GM12878 (cell line): ENCODE measurements at regions not wholly inside any gene's neighbourhood (a gene's known extent, or its start where the extent isn't known, plus 50 kb on each side); places are given as distances from the start of the nearest gene placed in this dataset.

Experiments used
- ATAC-seq: fragments of 200-7000 bp; cut with Tn5 transposase; 3 replicates; pipeline ENCODE4 v1.9.1; 2020; ENCODE audit warnings: mild to moderate bottlenecking, moderate library complexity
- BruUV-seq: library from RNA; stranded (reverse); fragments of 400-500 nt; replicated peaks from 2 replicates; lab custom pipeline; 2021; lab: Mats Ljungman, UMichigan
- CTCF ChIA-PET: fragments of 300-600 bp; sonication (Branson Sonifier 250); formaldehyde crosslinking; extraction: SDS; loops from one replicate; lab custom pipeline; 2021; ENCODE audit warnings: inconsistent platforms; lab: Yijun Ruan, JAX
- POLR2A ChIA-PET: fragments of 350-600 bp; formaldehyde crosslinking; extraction: SDS; loops from one replicate; lab custom pipeline; 2021; ENCODE audit warnings: inconsistent platforms; lab: Charles Lee
- RAD21 ChIA-PET: fragments of 300-600 bp; sonication (Branson Sonifier 250); formaldehyde crosslinking; loops from one replicate; lab custom pipeline; 2023; ENCODE audit warnings: antibody characterized with exemption; ENCODE audit not compliant: unreplicated experiment; lab: Charles Lee
- SMC1A ChIA-PET: fragments of 300-600 bp; sonication (Branson Sonifier 250); formaldehyde crosslinking; loops from one replicate; lab custom pipeline; 2023; ENCODE audit not compliant: unreplicated experiment, uncharacterized antibody; lab: Charles Lee
- DNase-seq: peaks from one replicate; pipeline ENCODE4 v3.0.0-alpha.2; 2011; ENCODE audit warnings: low read depth, low spot score
- FAIRE-seq: peaks from 3 replicates; lab custom pipeline; 2011; peaks lifted over from hg19 to GRCh38; lab: Jason Lieb, UNC
- H2AFZ ChIP-seq: 2 replicates; pipeline ENCODE4 v1.6.0; 2011; ENCODE audit warnings: low read depth, low read length, control low read depth; ENCODE audit not compliant: control insufficient read depth
- H3K27ac ChIP-seq: 2 replicates; pipeline ENCODE4 v1.5.1; 2011; ENCODE audit warnings: control low read depth; ENCODE audit not compliant: control insufficient read depth, insufficient read depth
- H3K27me3 ChIP-seq, 2 experiments: replicated peaks in 1 of 2; 2 replicates each; pipeline versions ENCODE4 v1.6.0 to v1.6.1; 2011; ENCODE audit warnings: low read length in 1 of 2; ENCODE audit not compliant: control insufficient read depth in 2 of 2, insufficient read depth in 2 of 2
- H3K36me3 ChIP-seq, 2 experiments: 2 replicates each; pipeline ENCODE4 v1.5.1; 2011; ENCODE audit warnings: low read length in 1 of 2; ENCODE audit not compliant: control insufficient read depth in 2 of 2, insufficient read depth in 2 of 2
- H3K4me1 ChIP-seq: 2 replicates; pipeline ENCODE4 v1.6.1; 2011; ENCODE audit warnings: mild to moderate bottlenecking, low read length, moderate library complexity, mixed read lengths; ENCODE audit not compliant: control insufficient read depth, insufficient read depth
- H3K4me2 ChIP-seq: 2 replicates; pipeline ENCODE4 v1.6.0; 2011; ENCODE audit warnings: control low read depth; ENCODE audit not compliant: control insufficient read depth, insufficient read depth
- H3K4me3 ChIP-seq: fragments of 200-600 bp; sonication (generic); 2 replicates; pipeline ENCODE4 v1.5.1; 2016
- H3K79me2 ChIP-seq: 2 replicates; pipeline ENCODE4 v1.6.0; 2011; ENCODE audit warnings: low read length; ENCODE audit not compliant: control insufficient read depth, insufficient read depth
- H3K9ac ChIP-seq: 2 replicates; pipeline ENCODE4 v1.8.0; 2011; ENCODE audit warnings: low read length, control low read depth, mixed read lengths; ENCODE audit not compliant: control insufficient read depth, insufficient read depth
- H3K9me3 ChIP-seq: replicated peaks from 3 replicates; pipeline ENCODE4 v1.5.1; 2011; ENCODE audit warnings: mild to moderate bottlenecking, low read length; ENCODE audit not compliant: control insufficient read depth, insufficient read depth
- H4K20me1 ChIP-seq: 2 replicates; pipeline ENCODE4 v1.6.0; 2011; ENCODE audit not compliant: control insufficient read depth, insufficient read depth
- EGR1 ChIP-seq, 2 experiments: IDR thresholded peaks; 1 replicate in 1 of 2; 2 replicates in 1 of 2; pipeline ENCODE4 v1.6.1; 2011 to 2012; ENCODE audit warnings: low read depth in 2 of 2, low read length in 2 of 2, borderline replicate concordance in 1 of 2, mild to moderate bottlenecking in 1 of 2, moderate library complexity in 1 of 2
- JUNB ChIP-seq: IDR thresholded peaks from 2 replicates; pipeline ENCODE4 v1.6.1; 2016; ENCODE audit warnings: antibody characterized with exemption, mild to moderate bottlenecking
- MEF2A ChIP-seq: IDR thresholded peaks from 2 replicates; pipeline ENCODE4 v1.6.1; 2011; ENCODE audit warnings: low read depth, mild to moderate bottlenecking, low read length, moderate library complexity; ENCODE audit not compliant: insufficient read depth
- POLR2AphosphoS2 ChIP-seq: IDR thresholded peaks from 2 replicates; pipeline ENCODE4 v1.6.1; 2011; ENCODE audit warnings: low read depth, mild to moderate bottlenecking, low read length, improper control_type of control experiment, moderate library complexity
- POU2F2 ChIP-seq: IDR thresholded peaks from 3 replicates; pipeline ENCODE4 v1.6.1; 2011; ENCODE audit warnings: low read depth, mild to moderate bottlenecking, low read length, borderline replicate concordance
- RB1 ChIP-seq: fragments of 450-650 bp; formaldehyde crosslinking; IDR thresholded peaks from 2 replicates; pipeline ENCODE4 v1.6.1; 2017; ENCODE audit warnings: mild to moderate bottlenecking, borderline replicate concordance
- RUNX3 ChIP-seq: IDR thresholded peaks from 2 replicates; pipeline ENCODE4 v1.6.1; 2012; ENCODE audit warnings: low read length, inconsistent platforms
- TARDBP ChIP-seq: IDR thresholded peaks from 2 replicates; pipeline ENCODE4 v1.6.1; 2016; ENCODE audit warnings: borderline replicate concordance
- YBX1 ChIP-seq: fragments of 450-650 bp; IDR thresholded peaks from 2 replicates; pipeline ENCODE4 v1.6.1; 2016; ENCODE audit warnings: antibody characterized with exemption
- ZBED1 ChIP-seq: IDR thresholded peaks from 2 replicates; pipeline ENCODE4 v1.6.1; 2016; ENCODE audit warnings: borderline replicate concordance
- ZNF207 ChIP-seq: fragments of 450-650 bp; IDR thresholded peaks from 2 replicates; pipeline ENCODE4 v1.6.1; 2014; ENCODE audit warnings: antibody characterized with exemption, mild to moderate bottlenecking, borderline replicate concordance
- WGBS: methylation state at CpG from one replicate; pipeline ENCODE4 v1.1.6; 2016; ENCODE audit warnings: low lambda C conversion rate; ENCODE audit not compliant: insufficient replicate concordance, insufficient coverage; ENCODE audit errors: missing lambda C conversion rate; 5-methylcytosine and 5-hydroxymethylcytosine counted together
- in situ Hi-C: fragments of 300-500 bp; cut with MboI; formaldehyde crosslinking; loops from 9 replicates; pipeline ENCODE4 v1.14.3; 2018; ENCODE audit warnings: mixed read lengths
- intact Hi-C: fragments of 100-400 bp; cut with micrococcal nuclease; formaldehyde crosslinking; loops from one replicate; pipeline ENCODE4 v1.14.2; 2022; ENCODE audit not compliant: unreplicated experiment
- TF ChIP-seq, protein P1 (sequence below): IDR thresholded peaks from 2 replicates; pipeline ENCODE4 v1.6.1; 2011; ENCODE audit warnings: low read depth, low read length, improper control_type of control experiment, borderline replicate concordance

DNA sequence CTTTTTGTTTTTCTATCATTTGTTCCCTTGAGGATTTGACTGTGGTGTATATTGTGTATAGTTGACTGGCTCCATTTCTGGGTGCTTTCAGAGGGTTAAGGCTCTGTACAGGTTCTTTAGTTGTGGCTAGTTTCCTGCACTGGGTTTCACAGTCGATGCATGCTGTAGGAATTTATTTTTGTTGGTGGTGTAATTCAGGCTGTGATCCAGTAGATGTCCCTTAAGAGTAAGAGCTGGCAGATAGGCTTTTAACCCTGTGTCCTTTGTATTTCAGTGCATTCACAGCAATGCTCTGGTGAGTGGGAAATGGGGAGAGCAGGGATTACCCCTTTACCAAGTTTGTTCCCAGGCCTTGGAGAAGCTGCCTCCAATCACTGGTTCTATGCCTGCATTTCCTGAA is 112.9 kb downstream of the SPATA31D1 start:
- Histone ChIP-seq H3K4me3 (no peak overlapping the region), H3K27me3 (no peaks in the 10 kb centered on the region), H3K9me3 (no peaks in the 10 kb centered on the region), H3K4me2 (no peak overlapping the region), H2AFZ (no peak overlapping the region), H3K9ac (no peak overlapping the region), H4K20me1 (no peaks in the 10 kb centered on the region), H3K4me1 (no peaks in the 10 kb centered on the region), H3K36me3 (no peaks in the 10 kb centered on the region), H3K27ac (no peak overlapping the region), H3K79me2 (no peaks in the 10 kb centered on the region)
- no peak for FAIRE-seq
- 0% methylated on average over 1 of the region's 1 CpG for WGBS
- ChIA-PET CTCF (interaction anchor here (1.1 kb wide), 1 partner anchor 31 kb away, joined by 3 read pairs; no protein-coding TSS in a partner anchor), POLR2A (no interaction called here), SMC1A (interaction anchor here (1.1 to 1.4 kb wide), 2 partner anchors 15 to 23 kb away, joined by 3 to 5 read pairs; no protein-coding TSS in a partner anchor), RAD21 (interaction anchor here (1.2 kb wide), 1 partner anchor 505 kb away, joined by 3 read pairs; no protein-coding TSS in a partner anchor)
- in situ Hi-C loops (no loop called here), intact Hi-C loops (no loop called here)
- no peak for TF ChIP-seq POLR2AphosphoS2
- TF ChIP-seq ZNF207 = no peak
- TF ChIP-seq MEF2A = no peak
- TF ChIP-seq EGR1 (IDR thresholded peaks at IDR 0.05; ENCODE audit: borderline replicate concordance in 1 of 2, low read depth in 2 of 2, low read length in 2 of 2) = no peak
- TF ChIP-seq ZBED1 = no peak
- no peak for TF ChIP-seq TARDBP
- TF ChIP-seq RUNX3 = no peak
- no peak for TF ChIP-seq YBX1
- TF ChIP-seq, protein P1, sequence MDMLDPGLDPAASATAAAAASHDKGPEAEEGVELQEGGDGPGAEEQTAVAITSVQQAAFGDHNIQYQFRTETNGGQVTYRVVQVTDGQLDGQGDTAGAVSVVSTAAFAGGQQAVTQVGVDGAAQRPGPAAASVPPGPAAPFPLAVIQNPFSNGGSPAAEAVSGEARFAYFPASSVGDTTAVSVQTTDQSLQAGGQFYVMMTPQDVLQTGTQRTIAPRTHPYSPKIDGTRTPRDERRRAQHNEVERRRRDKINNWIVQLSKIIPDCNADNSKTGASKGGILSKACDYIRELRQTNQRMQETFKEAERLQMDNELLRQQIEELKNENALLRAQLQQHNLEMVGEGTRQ = no peak
- no peak for TF ChIP-seq JUNB
- no peak for TF ChIP-seq POU2F2
- no peak for TF ChIP-seq RB1
- no peak for ATAC-seq
- no peak for DNase-seq
- BruUV-seq = no TSS peak
